ENCODE measurements at regions not wholly inside any gene's neighbourhood (a gene's known extent, or its start where the extent isn't known, plus 50 kb on each side); places are given as distances from the start of the nearest gene placed in this dataset.
"Not testable (repeated sequence)": the region's sequence is repeated elsewhere in the genome, so short reads cannot be mapped to it uniquely, and the experiment has no call there.

DNA sequence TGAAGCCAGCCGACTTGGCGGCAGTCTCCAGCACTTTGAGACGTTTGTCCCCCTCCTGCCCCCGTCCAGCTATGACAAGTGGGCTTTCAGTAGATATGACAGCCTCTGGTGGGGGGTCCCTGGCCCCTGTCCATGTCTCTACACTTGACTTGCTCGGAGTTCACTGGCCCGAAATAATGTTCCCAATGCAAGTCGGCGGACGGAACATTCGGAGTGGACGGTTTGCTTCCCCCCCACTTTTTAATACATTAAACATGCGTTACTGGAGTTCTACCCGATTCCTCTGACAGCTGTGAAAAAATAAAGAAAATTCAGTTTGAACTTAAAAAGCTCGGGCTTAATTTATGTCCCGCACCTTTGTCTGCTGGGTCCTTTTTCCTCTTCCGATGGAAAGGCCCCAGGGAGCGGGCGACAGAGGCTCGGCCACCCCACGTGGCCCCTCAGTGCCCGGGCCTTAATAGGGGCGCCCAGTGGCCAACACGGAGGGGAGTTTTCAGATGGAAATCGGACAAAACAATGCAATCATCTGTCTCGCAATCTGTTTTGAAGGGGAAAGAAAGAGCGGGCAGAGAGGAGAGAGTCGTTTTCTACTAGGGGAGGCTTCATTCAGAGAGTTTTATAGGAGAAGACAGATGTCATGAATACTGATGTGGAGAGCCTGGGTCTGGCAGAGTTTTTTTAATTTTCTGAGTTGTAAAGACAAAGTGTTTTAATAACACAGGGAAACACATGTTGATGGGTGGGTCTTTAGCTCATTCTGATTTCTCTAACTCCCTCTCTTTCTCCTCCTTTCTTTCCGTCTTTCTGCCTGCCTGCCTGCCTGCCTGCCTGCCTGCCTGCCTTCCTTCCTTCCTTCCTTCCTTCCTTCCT is 50.2 kb downstream of the SMIM38 start:
- Histone ChIP-seq H3K36me3 (ENCODE audit: control insufficient read depth in 4 of 4, insufficient read depth in 3 of 4, low read depth in 1 of 4, low read length in 3 of 4) (no peaks in the 10 kb centered on the region), H3K4me1 (ENCODE audit: control insufficient read depth in 4 of 4, insufficient read depth in 4 of 4, low read length in 3 of 4) (no peaks in the 10 kb centered on the region), H3K9ac (ENCODE audit: low read depth in 1 of 2, low read length in 2 of 2) (no peak overlapping the region), H3K27me3 (ENCODE audit: control insufficient read depth in 4 of 4, insufficient read depth in 4 of 4, low read length in 3 of 4) (no peaks in the 10 kb centered on the region), H3K27ac (ENCODE audit: low read depth in 1 of 2, low read length in 2 of 2) (no peak overlapping the region), H3K4me3 (ENCODE audit: low read depth in 1 of 3, low read length in 3 of 3) (no peak overlapping the region), H3K9me3 (ENCODE audit: control insufficient read depth in 4 of 4, low read length in 3 of 4) (no peaks in the 10 kb centered on the region)
- WGBS, result 92% methylated on average over 28 of the region's 28 CpGs
- DNase-seq (ENCODE audit: low spot score), result no peak
- TF ChIP-seq EGR1 (IDR thresholded peaks at IDR 0.05; ENCODE audit: low read depth in 2 of 2) (no peak), GABPA (IDR thresholded peaks at IDR 0.05 in 1 of 2, conservative IDR thresholded peaks at IDR 0.05 in 1 of 2) (no peak), REST (IDR thresholded peaks at IDR 0.05) (no peak), YY1 (IDR thresholded peaks at IDR 0.05) (no peak), FOXA1 (IDR thresholded peaks at IDR 0.05) (no peak), HNF4A (conservative IDR thresholded peaks at IDR 0.05) (no peak), ATF3 (IDR thresholded peaks at IDR 0.05) (no peak), TAF1 (conservative IDR thresholded peaks at IDR 0.05) (no peak), RXRA (IDR thresholded peaks at IDR 0.05) (no peak), SP1 (IDR thresholded peaks at IDR 0.05) (no peak), RAD21 (IDR thresholded peaks at IDR 0.05) (no peak), HNF4G (IDR thresholded peaks at IDR 0.05) (no peak), FOXA2 (IDR thresholded peaks at IDR 0.05) (no peak), NR2F2 (IDR thresholded peaks at IDR 0.05) (no peak), JUND (IDR thresholded peaks at IDR 0.05) (no peak)
- TF ChIP-seq, protein P1, sequence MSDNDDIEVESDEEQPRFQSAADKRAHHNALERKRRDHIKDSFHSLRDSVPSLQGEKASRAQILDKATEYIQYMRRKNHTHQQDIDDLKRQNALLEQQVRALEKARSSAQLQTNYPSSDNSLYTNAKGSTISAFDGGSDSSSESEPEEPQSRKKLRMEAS (IDR thresholded peaks at IDR 0.05), result no peak
- TF ChIP-seq, protein P2, sequence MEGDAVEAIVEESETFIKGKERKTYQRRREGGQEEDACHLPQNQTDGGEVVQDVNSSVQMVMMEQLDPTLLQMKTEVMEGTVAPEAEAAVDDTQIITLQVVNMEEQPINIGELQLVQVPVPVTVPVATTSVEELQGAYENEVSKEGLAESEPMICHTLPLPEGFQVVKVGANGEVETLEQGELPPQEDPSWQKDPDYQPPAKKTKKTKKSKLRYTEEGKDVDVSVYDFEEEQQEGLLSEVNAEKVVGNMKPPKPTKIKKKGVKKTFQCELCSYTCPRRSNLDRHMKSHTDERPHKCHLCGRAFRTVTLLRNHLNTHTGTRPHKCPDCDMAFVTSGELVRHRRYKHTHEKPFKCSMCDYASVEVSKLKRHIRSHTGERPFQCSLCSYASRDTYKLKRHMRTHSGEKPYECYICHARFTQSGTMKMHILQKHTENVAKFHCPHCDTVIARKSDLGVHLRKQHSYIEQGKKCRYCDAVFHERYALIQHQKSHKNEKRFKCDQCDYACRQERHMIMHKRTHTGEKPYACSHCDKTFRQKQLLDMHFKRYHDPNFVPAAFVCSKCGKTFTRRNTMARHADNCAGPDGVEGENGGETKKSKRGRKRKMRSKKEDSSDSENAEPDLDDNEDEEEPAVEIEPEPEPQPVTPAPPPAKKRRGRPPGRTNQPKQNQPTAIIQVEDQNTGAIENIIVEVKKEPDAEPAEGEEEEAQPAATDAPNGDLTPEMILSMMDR (IDR thresholded peaks at IDR 0.05; ENCODE audit: low read depth, low read length, missing input control), result no peak
- TF ChIP-seq, protein P3, sequence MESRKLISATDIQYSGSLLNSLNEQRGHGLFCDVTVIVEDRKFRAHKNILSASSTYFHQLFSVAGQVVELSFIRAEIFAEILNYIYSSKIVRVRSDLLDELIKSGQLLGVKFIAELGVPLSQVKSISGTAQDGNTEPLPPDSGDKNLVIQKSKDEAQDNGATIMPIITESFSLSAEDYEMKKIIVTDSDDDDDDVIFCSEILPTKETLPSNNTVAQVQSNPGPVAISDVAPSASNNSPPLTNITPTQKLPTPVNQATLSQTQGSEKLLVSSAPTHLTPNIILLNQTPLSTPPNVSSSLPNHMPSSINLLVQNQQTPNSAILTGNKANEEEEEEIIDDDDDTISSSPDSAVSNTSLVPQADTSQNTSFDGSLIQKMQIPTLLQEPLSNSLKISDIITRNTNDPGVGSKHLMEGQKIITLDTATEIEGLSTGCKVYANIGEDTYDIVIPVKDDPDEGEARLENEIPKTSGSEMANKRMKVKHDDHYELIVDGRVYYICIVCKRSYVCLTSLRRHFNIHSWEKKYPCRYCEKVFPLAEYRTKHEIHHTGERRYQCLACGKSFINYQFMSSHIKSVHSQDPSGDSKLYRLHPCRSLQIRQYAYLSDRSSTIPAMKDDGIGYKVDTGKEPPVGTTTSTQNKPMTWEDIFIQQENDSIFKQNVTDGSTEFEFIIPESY (IDR thresholded peaks at IDR 0.05), result no peak

DNA sequence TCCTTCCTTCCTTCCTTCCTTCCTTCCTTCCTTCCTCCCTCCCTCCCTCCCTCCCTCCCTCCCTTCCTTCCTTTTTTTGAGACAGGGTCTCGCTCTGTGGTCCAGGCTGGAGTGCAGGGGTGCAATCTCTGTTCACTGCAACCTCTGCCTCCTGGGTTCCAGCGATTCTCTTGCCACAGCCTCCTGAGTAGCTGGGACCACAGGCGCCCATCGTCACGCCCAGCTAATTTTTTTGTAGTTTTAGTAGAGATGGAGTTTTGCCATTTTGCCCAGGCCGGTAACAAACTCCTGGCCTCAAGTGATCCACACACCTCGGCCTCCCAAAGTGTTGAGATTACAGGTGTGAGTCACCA is 50.9 kb downstream of the SMIM38 start:
- not testable (repeated sequence) for H3K9me3 ChIP-seq (ENCODE audit: control insufficient read depth in 4 of 4, low read length in 3 of 4); H3K4me1 ChIP-seq (ENCODE audit: control insufficient read depth in 4 of 4, insufficient read depth in 4 of 4, low read length in 3 of 4); H3K9ac ChIP-seq (ENCODE audit: low read depth in 1 of 2, low read length in 2 of 2); H3K4me3 ChIP-seq (ENCODE audit: low read depth in 1 of 3, low read length in 3 of 3); DNase-seq (ENCODE audit: low spot score); H3K27me3 ChIP-seq (ENCODE audit: control insufficient read depth in 4 of 4, insufficient read depth in 4 of 4, low read length in 3 of 4); H3K27ac ChIP-seq (ENCODE audit: low read depth in 1 of 2, low read length in 2 of 2); H3K36me3 ChIP-seq (ENCODE audit: control insufficient read depth in 4 of 4, insufficient read depth in 3 of 4, low read depth in 1 of 4, low read length in 3 of 4)
- 88% methylated on average over 7 of the region's 7 CpGs for WGBS
